ENCODE measurements at regions not wholly inside any gene's neighbourhood (a gene's known extent, or its start where the extent isn't known, plus 50 kb on each side); places are given as distances from the start of the nearest gene placed in this dataset.
"Not testable (repeated sequence)": the region's sequence is repeated elsewhere in the genome, so short reads cannot be mapped to it uniquely, and the experiment has no call there.

DNA sequence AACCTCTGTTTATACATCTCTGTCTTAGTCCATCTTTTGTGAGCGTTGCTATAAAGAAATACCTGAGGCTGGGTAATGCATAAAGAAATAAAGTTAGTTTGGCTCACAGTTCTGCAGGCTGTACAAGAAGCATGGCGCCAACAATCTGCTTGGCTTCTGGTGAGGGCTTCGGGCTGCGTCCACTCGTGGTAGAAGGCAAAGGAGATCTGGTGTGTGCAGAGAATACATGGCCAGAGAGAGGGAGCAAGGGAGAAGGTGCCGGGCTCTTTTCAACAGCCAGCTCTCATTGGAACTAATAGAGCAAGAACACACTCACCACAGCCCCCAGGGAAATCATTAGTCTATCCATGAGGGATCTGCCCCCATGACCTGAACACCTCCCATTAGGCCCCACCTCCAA is 100.3 kb upstream of the SRSF6 start:
- Mint-ChIP-seq H3K9me3 (ENCODE audit: unreplicated experiment) (no peaks in the 10 kb centered on the region), H3K27me3 (ENCODE audit: unreplicated experiment) (no peaks in the 10 kb centered on the region), H3K4me1 (ENCODE audit: low read depth, unreplicated experiment) (no peaks in the 10 kb centered on the region), H3K4me3 (ENCODE audit: unreplicated experiment) (no peak overlapping the region), H3K27ac (ENCODE audit: unreplicated experiment) (no peak overlapping the region), H3K36me3 (ENCODE audit: unreplicated experiment) (peaks cover 5% of the 10 kb centered on the region)
- TF ChIP-seq, protein P1, sequence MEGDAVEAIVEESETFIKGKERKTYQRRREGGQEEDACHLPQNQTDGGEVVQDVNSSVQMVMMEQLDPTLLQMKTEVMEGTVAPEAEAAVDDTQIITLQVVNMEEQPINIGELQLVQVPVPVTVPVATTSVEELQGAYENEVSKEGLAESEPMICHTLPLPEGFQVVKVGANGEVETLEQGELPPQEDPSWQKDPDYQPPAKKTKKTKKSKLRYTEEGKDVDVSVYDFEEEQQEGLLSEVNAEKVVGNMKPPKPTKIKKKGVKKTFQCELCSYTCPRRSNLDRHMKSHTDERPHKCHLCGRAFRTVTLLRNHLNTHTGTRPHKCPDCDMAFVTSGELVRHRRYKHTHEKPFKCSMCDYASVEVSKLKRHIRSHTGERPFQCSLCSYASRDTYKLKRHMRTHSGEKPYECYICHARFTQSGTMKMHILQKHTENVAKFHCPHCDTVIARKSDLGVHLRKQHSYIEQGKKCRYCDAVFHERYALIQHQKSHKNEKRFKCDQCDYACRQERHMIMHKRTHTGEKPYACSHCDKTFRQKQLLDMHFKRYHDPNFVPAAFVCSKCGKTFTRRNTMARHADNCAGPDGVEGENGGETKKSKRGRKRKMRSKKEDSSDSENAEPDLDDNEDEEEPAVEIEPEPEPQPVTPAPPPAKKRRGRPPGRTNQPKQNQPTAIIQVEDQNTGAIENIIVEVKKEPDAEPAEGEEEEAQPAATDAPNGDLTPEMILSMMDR (IDR thresholded peaks at IDR 0.05; ENCODE audit: partially characterized antibody, unreplicated experiment): no peak
- DNase-seq: no peak

GRCh38 chr20:43355610-43356009 is 102.1 kb upstream of the SRSF6 start:
- Mint-ChIP-seq H3K4me1 (ENCODE audit: low read depth, unreplicated experiment) (no peaks in the 10 kb centered on the region), H3K9me3 (ENCODE audit: unreplicated experiment) (no peaks in the 10 kb centered on the region), H3K27me3 (ENCODE audit: unreplicated experiment) (no peaks in the 10 kb centered on the region), H3K4me3 (ENCODE audit: unreplicated experiment) (no peak overlapping the region), H3K27ac (ENCODE audit: unreplicated experiment) (no peak overlapping the region), H3K36me3 (ENCODE audit: unreplicated experiment) (peaks cover 5% of the 10 kb centered on the region)
- TF ChIP-seq, protein P1 (IDR thresholded peaks at IDR 0.05; ENCODE audit: partially characterized antibody, unreplicated experiment): no peak
- no peak for DNase-seq

DNA sequence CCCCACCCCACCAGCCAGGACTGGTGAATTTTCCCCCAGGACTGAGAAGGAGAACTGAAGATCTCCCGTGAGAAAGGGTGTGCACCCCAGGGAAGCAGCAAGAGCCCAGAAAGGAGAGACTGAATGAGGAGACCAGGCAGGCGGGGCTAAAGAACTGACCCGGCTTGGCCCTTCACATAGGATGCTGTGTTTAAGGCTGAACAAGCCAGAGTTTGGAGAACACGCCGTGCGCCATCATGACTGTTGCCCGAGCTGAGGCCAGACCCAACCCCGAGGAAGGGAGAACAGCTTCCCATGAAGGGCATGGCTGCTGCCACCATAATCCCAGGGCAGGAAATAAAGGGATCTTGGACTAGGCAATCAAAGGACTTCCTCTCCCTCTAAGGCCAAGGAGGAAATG is 104.7 kb upstream of the SRSF6 start:
- TF ChIP-seq, protein P1 (IDR thresholded peaks at IDR 0.05; ENCODE audit: partially characterized antibody, unreplicated experiment): no peak
- DNase-seq: no peak
- no peaks in the 10 kb centered on the region for H3K9me3 Mint-ChIP-seq (ENCODE audit: unreplicated experiment)
- no peaks in the 10 kb centered on the region for H3K4me1 Mint-ChIP-seq (ENCODE audit: low read depth, unreplicated experiment)
- H3K36me3 Mint-ChIP-seq (ENCODE audit: unreplicated experiment): no peaks in the 10 kb centered on the region
- H3K27me3 Mint-ChIP-seq (ENCODE audit: unreplicated experiment): peaks cover 3% of the 10 kb centered on the region
- no peak overlapping the region for H3K27ac Mint-ChIP-seq (ENCODE audit: unreplicated experiment)
- H3K4me3 Mint-ChIP-seq (ENCODE audit: unreplicated experiment): no peak overlapping the region

DNA sequence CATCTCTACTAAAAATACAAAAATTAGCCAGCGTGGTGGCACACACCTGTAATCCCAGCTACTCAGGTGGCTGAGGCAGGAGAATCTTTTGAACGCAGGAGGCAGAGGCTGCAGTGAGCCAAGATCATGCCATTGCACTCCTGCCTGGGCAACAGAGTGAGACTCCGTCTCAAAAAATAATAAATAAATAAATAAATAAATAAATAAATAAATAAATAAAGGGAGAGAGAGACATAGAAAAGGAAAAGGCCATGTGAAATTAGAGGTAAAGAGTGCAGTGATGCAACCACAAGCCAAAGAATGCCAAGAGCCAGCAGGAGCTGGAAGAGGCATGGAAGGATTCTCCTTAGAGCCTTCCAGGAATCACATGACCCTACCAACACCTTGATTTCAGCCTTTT is 107.0 kb upstream of the SRSF6 start:
- H3K4me3 Mint-ChIP-seq (ENCODE audit: unreplicated experiment); H3K27ac Mint-ChIP-seq (ENCODE audit: unreplicated experiment); H3K36me3 Mint-ChIP-seq (ENCODE audit: unreplicated experiment): not testable (repeated sequence)

DNA sequence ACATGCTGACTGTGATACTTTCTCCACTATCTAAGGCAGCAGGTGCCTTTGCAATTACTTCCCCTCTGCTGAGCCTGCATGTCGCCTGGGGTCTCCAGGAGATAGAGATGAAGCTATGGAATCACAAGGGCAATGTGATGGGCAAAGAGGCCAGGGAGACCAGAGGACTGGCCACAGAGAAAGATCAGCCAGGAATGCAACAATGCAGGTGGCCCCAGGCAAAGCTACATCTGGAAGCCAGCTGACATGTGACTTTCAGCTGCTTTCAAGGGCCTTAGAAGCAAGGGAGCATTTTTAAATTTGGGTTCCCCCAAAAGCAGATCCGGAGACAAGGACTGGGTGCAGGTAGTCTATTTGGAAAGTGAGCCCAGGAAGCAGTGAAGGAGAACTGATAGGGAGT is 107.9 kb upstream of the SRSF6 start:
- Mint-ChIP-seq H3K4me3 (ENCODE audit: unreplicated experiment) (no peak overlapping the region), H3K9me3 (ENCODE audit: unreplicated experiment) (no peaks in the 10 kb centered on the region), H3K4me1 (ENCODE audit: low read depth, unreplicated experiment) (no peaks in the 10 kb centered on the region), H3K27ac (ENCODE audit: unreplicated experiment) (no peak overlapping the region), H3K36me3 (ENCODE audit: unreplicated experiment) (peaks cover 2% of the 10 kb centered on the region), H3K27me3 (ENCODE audit: unreplicated experiment) (peaks cover 3% of the 10 kb centered on the region)
- TF ChIP-seq, protein P1 (IDR thresholded peaks at IDR 0.05; ENCODE audit: partially characterized antibody, unreplicated experiment): no peak
- DNase-seq: no peak

More for the DNA sequence above, 107.0 kb upstream of the SRSF6 start:
- not testable (repeated sequence) for H3K4me1 Mint-ChIP-seq (ENCODE audit: low read depth, unreplicated experiment); DNase-seq; H3K27me3 Mint-ChIP-seq (ENCODE audit: unreplicated experiment); H3K9me3 Mint-ChIP-seq (ENCODE audit: unreplicated experiment)

- H3K4me1 Mint-ChIP-seq (ENCODE audit: low read depth, unreplicated experiment); H3K9me3 Mint-ChIP-seq (ENCODE audit: unreplicated experiment); DNase-seq; H3K27me3 Mint-ChIP-seq (ENCODE audit: unreplicated experiment); H3K4me3 Mint-ChIP-seq (ENCODE audit: unreplicated experiment); H3K27ac Mint-ChIP-seq (ENCODE audit: unreplicated experiment): not testable (repeated sequence)
- H3K36me3 Mint-ChIP-seq (ENCODE audit: unreplicated experiment): peaks cover 13% of the 10 kb centered on the region
These were observed 109.9 kb upstream of the SRSF6 start for GRCh38 chr20:43347839-43348238.

Data from glutamatergic neuron (in vitro differentiated cells).